GM12878 (cell line): ENCODE measurements at regions not wholly inside any gene's neighbourhood (a gene's known extent, or its start where the extent isn't known, plus 50 kb on each side); places are given as distances from the start of the nearest gene placed in this dataset.

ENCODE experiments used
- ATAC-seq: fragments of 200-7000 bp; cut with Tn5 transposase; 3 replicates; pipeline ENCODE4 v1.9.1; 2020; ENCODE audit warnings: mild to moderate bottlenecking, moderate library complexity
- BruUV-seq: library from RNA; stranded (reverse); fragments of 400-500 nt; replicated peaks from 2 replicates; lab custom pipeline; 2021; lab: Mats Ljungman, UMichigan
- CTCF ChIA-PET: fragments of 300-600 bp; sonication (Branson Sonifier 250); formaldehyde crosslinking; extraction: SDS; loops from one replicate; lab custom pipeline; 2021; ENCODE audit warnings: inconsistent platforms; lab: Yijun Ruan, JAX
- POLR2A ChIA-PET: fragments of 350-600 bp; formaldehyde crosslinking; extraction: SDS; loops from one replicate; lab custom pipeline; 2021; ENCODE audit warnings: inconsistent platforms; lab: Charles Lee
- RAD21 ChIA-PET: fragments of 300-600 bp; sonication (Branson Sonifier 250); formaldehyde crosslinking; loops from one replicate; lab custom pipeline; 2023; ENCODE audit warnings: antibody characterized with exemption; ENCODE audit not compliant: unreplicated experiment; lab: Charles Lee
- SMC1A ChIA-PET: fragments of 300-600 bp; sonication (Branson Sonifier 250); formaldehyde crosslinking; loops from one replicate; lab custom pipeline; 2023; ENCODE audit not compliant: unreplicated experiment, uncharacterized antibody; lab: Charles Lee
- DNase-seq: peaks from one replicate; pipeline ENCODE4 v3.0.0-alpha.2; 2011; ENCODE audit warnings: low read depth, low spot score
- FAIRE-seq: peaks from 3 replicates; lab custom pipeline; 2011; peaks lifted over from hg19 to GRCh38; lab: Jason Lieb, UNC
- H2AFZ ChIP-seq: 2 replicates; pipeline ENCODE4 v1.6.0; 2011; ENCODE audit warnings: low read depth, low read length, control low read depth; ENCODE audit not compliant: control insufficient read depth
- H3K27ac ChIP-seq: 2 replicates; pipeline ENCODE4 v1.5.1; 2011; ENCODE audit warnings: control low read depth; ENCODE audit not compliant: control insufficient read depth, insufficient read depth
- H3K27me3 ChIP-seq, 2 experiments: replicated peaks in 1 of 2; 2 replicates each; pipeline versions ENCODE4 v1.6.0 to v1.6.1; 2011; ENCODE audit warnings: low read length in 1 of 2; ENCODE audit not compliant: control insufficient read depth in 2 of 2, insufficient read depth in 2 of 2
- H3K36me3 ChIP-seq, 2 experiments: 2 replicates each; pipeline ENCODE4 v1.5.1; 2011; ENCODE audit warnings: low read length in 1 of 2; ENCODE audit not compliant: control insufficient read depth in 2 of 2, insufficient read depth in 2 of 2
- H3K4me1 ChIP-seq: 2 replicates; pipeline ENCODE4 v1.6.1; 2011; ENCODE audit warnings: mild to moderate bottlenecking, low read length, moderate library complexity, mixed read lengths; ENCODE audit not compliant: control insufficient read depth, insufficient read depth
- H3K4me2 ChIP-seq: 2 replicates; pipeline ENCODE4 v1.6.0; 2011; ENCODE audit warnings: control low read depth; ENCODE audit not compliant: control insufficient read depth, insufficient read depth
- H3K4me3 ChIP-seq: fragments of 200-600 bp; sonication (generic); 2 replicates; pipeline ENCODE4 v1.5.1; 2016
- H3K79me2 ChIP-seq: 2 replicates; pipeline ENCODE4 v1.6.0; 2011; ENCODE audit warnings: low read length; ENCODE audit not compliant: control insufficient read depth, insufficient read depth
- H3K9ac ChIP-seq: 2 replicates; pipeline ENCODE4 v1.8.0; 2011; ENCODE audit warnings: low read length, control low read depth, mixed read lengths; ENCODE audit not compliant: control insufficient read depth, insufficient read depth
- H3K9me3 ChIP-seq: replicated peaks from 3 replicates; pipeline ENCODE4 v1.5.1; 2011; ENCODE audit warnings: mild to moderate bottlenecking, low read length; ENCODE audit not compliant: control insufficient read depth, insufficient read depth
- H4K20me1 ChIP-seq: 2 replicates; pipeline ENCODE4 v1.6.0; 2011; ENCODE audit not compliant: control insufficient read depth, insufficient read depth
- BRCA1 ChIP-seq: IDR thresholded peaks from 2 replicates; pipeline ENCODE4 v1.6.1; 2011; ENCODE audit warnings: low read depth, low read length, improper control_type of control experiment
- EGR1 ChIP-seq, 2 experiments: IDR thresholded peaks; 1 replicate in 1 of 2; 2 replicates in 1 of 2; pipeline ENCODE4 v1.6.1; 2011 to 2012; ENCODE audit warnings: low read depth in 2 of 2, low read length in 2 of 2, borderline replicate concordance in 1 of 2, mild to moderate bottlenecking in 1 of 2, moderate library complexity in 1 of 2
- EP300 ChIP-seq, 2 experiments: fragments of 150-350 bp in 1 of 2; IDR thresholded peaks; 2 replicates each; pipeline ENCODE4 v1.6.1; 2011 to 2012; ENCODE audit warnings: low read depth in 2 of 2, low read length in 2 of 2, borderline replicate concordance in 1 of 2, improper control_type of control experiment in 1 of 2, inconsistent platforms in 1 of 2; ENCODE audit not compliant: control insufficient read depth in 1 of 2
- FOS ChIP-seq: IDR thresholded peaks from 3 replicates; pipeline ENCODE4 v1.6.1; 2011; ENCODE audit warnings: borderline replicate concordance; ENCODE audit not compliant: insufficient read length; ENCODE audit errors: extremely low read depth
- HDGF ChIP-seq: fragments of 450-650 bp; IDR thresholded peaks from 2 replicates; pipeline ENCODE4 v1.6.1; 2016; ENCODE audit warnings: antibody characterized with exemption
- MTA2 ChIP-seq: fragments of 450-650 bp; IDR thresholded peaks from 2 replicates; pipeline ENCODE4 v1.6.1; 2016; ENCODE audit warnings: low read depth, mild to moderate bottlenecking, moderate library complexity
- MTA3 ChIP-seq: IDR thresholded peaks from 2 replicates; pipeline ENCODE4 v1.6.1; 2012; ENCODE audit warnings: low read length, inconsistent platforms, borderline replicate concordance
- POLR2AphosphoS5 ChIP-seq: IDR thresholded peaks from 2 replicates; pipeline ENCODE4 v1.6.1; 2011; ENCODE audit warnings: mild to moderate bottlenecking, low read length, inconsistent platforms
- WRNIP1 ChIP-seq: IDR thresholded peaks from 2 replicates; pipeline ENCODE4 v1.6.1; 2011; ENCODE audit warnings: low read depth, low read length, improper control_type of control experiment, borderline replicate concordance
- YBX1 ChIP-seq: fragments of 450-650 bp; IDR thresholded peaks from 2 replicates; pipeline ENCODE4 v1.6.1; 2016; ENCODE audit warnings: antibody characterized with exemption
- ZNF384 ChIP-seq: IDR thresholded peaks from 2 replicates; pipeline ENCODE4 v1.6.1; 2012; ENCODE audit warnings: low read depth, mild to moderate bottlenecking, low read length, improper control_type of control experiment, borderline replicate concordance
- WGBS: methylation state at CpG from one replicate; pipeline ENCODE4 v1.1.6; 2016; ENCODE audit warnings: low lambda C conversion rate; ENCODE audit not compliant: insufficient replicate concordance, insufficient coverage; ENCODE audit errors: missing lambda C conversion rate; 5-methylcytosine and 5-hydroxymethylcytosine counted together
- in situ Hi-C: fragments of 300-500 bp; cut with MboI; formaldehyde crosslinking; loops from 9 replicates; pipeline ENCODE4 v1.14.3; 2018; ENCODE audit warnings: mixed read lengths
- intact Hi-C: fragments of 100-400 bp; cut with micrococcal nuclease; formaldehyde crosslinking; loops from one replicate; pipeline ENCODE4 v1.14.2; 2022; ENCODE audit not compliant: unreplicated experiment
- TF ChIP-seq, protein P1 (sequence below): fragments of 450-650 bp; IDR thresholded peaks from 2 replicates; pipeline ENCODE4 v1.6.1; 2016; ENCODE audit warnings: mild to moderate bottlenecking
- TF ChIP-seq, protein P2 (sequence below): IDR thresholded peaks from 2 replicates; pipeline ENCODE4 v1.6.1; 2011; ENCODE audit warnings: mild to moderate bottlenecking, low read depth, low read length, moderate library complexity; ENCODE audit not compliant: insufficient replicate concordance
- TF ChIP-seq, protein P3 (sequence below): fragments of 450-650 bp; formaldehyde crosslinking; IDR thresholded peaks from 2 replicates; pipeline ENCODE4 v1.4.0; 2020; ENCODE audit warnings: mild to moderate bottlenecking, moderate library complexity

DNA sequence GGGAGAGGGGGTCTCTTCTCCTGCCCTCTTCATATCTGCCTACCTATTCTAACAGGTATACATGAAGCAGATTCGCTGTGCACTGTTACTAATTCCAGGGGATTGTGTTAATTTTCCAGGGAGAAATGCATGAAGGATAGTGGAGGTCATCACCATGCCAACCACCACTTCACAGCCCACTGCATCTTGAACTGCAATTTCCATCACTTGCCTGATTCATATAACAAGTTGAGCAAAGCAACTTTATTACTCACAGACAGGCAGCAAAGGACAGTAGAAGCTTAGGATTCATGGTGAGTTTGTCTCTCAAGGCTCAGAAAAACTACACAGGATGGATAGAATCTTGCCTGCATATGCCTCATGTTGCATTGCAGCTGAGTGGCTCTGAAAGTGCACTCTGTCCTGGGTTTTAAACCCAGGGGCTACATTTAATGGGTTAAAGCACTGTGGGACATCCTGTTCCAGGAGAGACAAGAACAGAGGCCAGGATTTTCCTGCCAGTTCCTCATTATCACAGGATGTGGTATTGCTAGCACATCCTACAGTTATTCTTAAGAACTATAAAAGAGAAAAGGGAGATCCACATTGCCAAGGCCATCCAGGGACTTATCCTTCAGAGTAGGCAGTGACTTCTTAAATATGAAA, 136.9 kb upstream of the PRSS1 start:
- intact Hi-C loops, result no loop called here
- no peaks in the 10 kb centered on the region for H3K36me3 ChIP-seq
- SMC1A ChIA-PET, result no interaction called here
- no peak for TF ChIP-seq HDGF
- TF ChIP-seq WRNIP1, result no peak
- TF ChIP-seq, protein P1, sequence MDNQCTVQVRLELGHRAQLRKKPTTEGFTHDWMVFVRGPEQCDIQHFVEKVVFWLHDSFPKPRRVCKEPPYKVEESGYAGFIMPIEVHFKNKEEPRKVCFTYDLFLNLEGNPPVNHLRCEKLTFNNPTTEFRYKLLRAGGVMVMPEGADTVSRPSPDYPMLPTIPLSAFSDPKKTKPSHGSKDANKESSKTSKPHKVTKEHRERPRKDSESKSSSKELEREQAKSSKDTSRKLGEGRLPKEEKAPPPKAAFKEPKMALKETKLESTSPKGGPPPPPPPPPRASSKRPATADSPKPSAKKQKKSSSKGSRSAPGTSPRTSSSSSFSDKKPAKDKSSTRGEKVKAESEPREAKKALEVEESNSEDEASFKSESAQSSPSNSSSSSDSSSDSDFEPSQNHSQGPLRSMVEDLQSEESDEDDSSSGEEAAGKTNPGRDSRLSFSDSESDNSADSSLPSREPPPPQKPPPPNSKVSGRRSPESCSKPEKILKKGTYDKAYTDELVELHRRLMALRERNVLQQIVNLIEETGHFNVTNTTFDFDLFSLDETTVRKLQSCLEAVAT, result no peak
- TF ChIP-seq, protein P2, sequence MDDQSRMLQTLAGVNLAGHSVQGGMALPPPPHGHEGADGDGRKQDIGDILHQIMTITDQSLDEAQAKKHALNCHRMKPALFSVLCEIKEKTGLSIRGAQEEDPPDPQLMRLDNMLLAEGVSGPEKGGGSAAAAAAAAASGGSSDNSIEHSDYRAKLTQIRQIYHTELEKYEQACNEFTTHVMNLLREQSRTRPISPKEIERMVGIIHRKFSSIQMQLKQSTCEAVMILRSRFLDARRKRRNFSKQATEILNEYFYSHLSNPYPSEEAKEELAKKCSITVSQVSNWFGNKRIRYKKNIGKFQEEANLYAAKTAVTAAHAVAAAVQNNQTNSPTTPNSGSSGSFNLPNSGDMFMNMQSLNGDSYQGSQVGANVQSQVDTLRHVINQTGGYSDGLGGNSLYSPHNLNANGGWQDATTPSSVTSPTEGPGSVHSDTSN, result no peak
- no peak for TF ChIP-seq POLR2AphosphoS5
- TF ChIP-seq FOS, result no peak
- TF ChIP-seq, protein P3, sequence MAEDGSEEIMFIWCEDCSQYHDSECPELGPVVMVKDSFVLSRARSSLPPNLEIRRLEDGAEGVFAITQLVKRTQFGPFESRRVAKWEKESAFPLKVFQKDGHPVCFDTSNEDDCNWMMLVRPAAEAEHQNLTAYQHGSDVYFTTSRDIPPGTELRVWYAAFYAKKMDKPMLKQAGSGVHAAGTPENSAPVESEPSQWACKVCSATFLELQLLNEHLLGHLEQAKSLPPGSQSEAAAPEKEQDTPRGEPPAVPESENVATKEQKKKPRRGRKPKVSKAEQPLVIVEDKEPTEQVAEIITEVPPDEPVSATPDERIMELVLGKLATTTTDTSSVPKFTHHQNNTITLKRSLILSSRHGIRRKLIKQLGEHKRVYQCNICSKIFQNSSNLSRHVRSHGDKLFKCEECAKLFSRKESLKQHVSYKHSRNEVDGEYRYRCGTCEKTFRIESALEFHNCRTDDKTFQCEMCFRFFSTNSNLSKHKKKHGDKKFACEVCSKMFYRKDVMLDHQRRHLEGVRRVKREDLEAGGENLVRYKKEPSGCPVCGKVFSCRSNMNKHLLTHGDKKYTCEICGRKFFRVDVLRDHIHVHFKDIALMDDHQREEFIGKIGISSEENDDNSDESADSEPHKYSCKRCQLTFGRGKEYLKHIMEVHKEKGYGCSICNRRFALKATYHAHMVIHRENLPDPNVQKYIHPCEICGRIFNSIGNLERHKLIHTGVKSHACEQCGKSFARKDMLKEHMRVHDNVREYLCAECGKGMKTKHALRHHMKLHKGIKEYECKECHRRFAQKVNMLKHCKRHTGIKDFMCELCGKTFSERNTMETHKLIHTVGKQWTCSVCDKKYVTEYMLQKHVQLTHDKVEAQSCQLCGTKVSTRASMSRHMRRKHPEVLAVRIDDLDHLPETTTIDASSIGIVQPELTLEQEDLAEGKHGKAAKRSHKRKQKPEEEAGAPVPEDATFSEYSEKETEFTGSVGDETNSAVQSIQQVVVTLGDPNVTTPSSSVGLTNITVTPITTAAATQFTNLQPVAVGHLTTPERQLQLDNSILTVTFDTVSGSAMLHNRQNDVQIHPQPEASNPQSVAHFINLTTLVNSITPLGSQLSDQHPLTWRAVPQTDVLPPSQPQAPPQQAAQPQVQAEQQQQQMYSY (CRISPR knock-in tag), result no peak
- no peak for TF ChIP-seq MTA2
- TF ChIP-seq YBX1, result no peak
- TF ChIP-seq MTA3, result no peak
- no peak for TF ChIP-seq BRCA1
- no peak for TF ChIP-seq EP300 (IDR thresholded peaks at IDR 0.05; ENCODE audit: borderline replicate concordance in 1 of 2, control insufficient read depth in 1 of 2, low read depth in 2 of 2, low read length in 2 of 2)
- no peak for TF ChIP-seq ZNF384
- no peak for TF ChIP-seq EGR1 (IDR thresholded peaks at IDR 0.05; ENCODE audit: borderline replicate concordance in 1 of 2, low read depth in 2 of 2, low read length in 2 of 2)

More for the DNA sequence above, 136.9 kb upstream of the PRSS1 start:
- H3K4me1 ChIP-seq, result no peaks in the 10 kb centered on the region
- H3K27ac ChIP-seq, result no peak overlapping the region
- no peaks in the 10 kb centered on the region for H3K79me2 ChIP-seq
- H3K9ac ChIP-seq, result no peak overlapping the region
- BruUV-seq, result no TSS peak
- DNase-seq (no peak), FAIRE-seq (no peak), ATAC-seq (no peak)
- no peak overlapping the region for H3K4me3 ChIP-seq
- H2AFZ ChIP-seq, result no peak overlapping the region
- WGBS, result 39% methylated on average over 1 of the region's 1 CpG
- H3K4me2 ChIP-seq, result no peak overlapping the region
- H3K9me3 ChIP-seq, result no peaks in the 10 kb centered on the region
- no peaks in the 10 kb centered on the region for H4K20me1 ChIP-seq
- in situ Hi-C loops, result no loop called here
- RAD21 ChIA-PET, result no interaction called here
- peaks cover 0 to 3% of the 10 kb centered on the region in 2 experiments; a peak in 1 of 4 replicates for H3K27me3 ChIP-seq
- CTCF ChIA-PET, result no interaction called here
- POLR2A ChIA-PET, result no interaction called here
